HCT116 (cell line): ENCODE measurements at regions not wholly inside any gene's neighbourhood (a gene's known extent, or its start where the extent isn't known, plus 50 kb on each side); places are given as distances from the start of the nearest gene placed in this dataset.

Experiments used
- ATAC-seq: fragments of 200-7000 bp; cut with Tn5 transposase; 2 replicates; pipeline ENCODE4 v1.9.1; 2020; ENCODE audit warnings: mild to moderate bottlenecking, moderate library complexity
- BruUV-seq: library from RNA; stranded (reverse); fragments of 400-500 nt; replicated peaks from 2 replicates; lab custom pipeline; 2021; lab: Mats Ljungman, UMichigan
- CTCF ChIA-PET: fragments of 300-600 bp; sonication (Branson Sonifier 250); formaldehyde crosslinking; loops from one replicate; lab custom pipeline; 2021; ENCODE audit warnings: antibody characterized with exemption; lab: Charles Lee
- POLR2A ChIA-PET: fragments of 300-600, 350-600 bp; sonication (Branson Sonifier 250); formaldehyde crosslinking; loops from one replicate; lab custom pipeline; 2021; ENCODE audit warnings: antibody characterized with exemption; lab: Charles Lee
- RAD21 ChIA-PET, 2 experiments: fragments of 300-600 bp; sonication (Branson Sonifier 250); formaldehyde crosslinking; loops; one replicate each; lab custom pipeline; 2023; ENCODE audit warnings: low total read pairs in 2 of 2; ENCODE audit not compliant: uncharacterized antibody in 2 of 2, unreplicated experiment in 2 of 2, low non-redundant PET in 1 of 2; lab: Charles Lee
- DNase-seq: peaks from one replicate; pipeline ENCODE4 v3.0.0-alpha.2; 2010; ENCODE audit warnings: low read depth, low spot score
- H2AFZ ChIP-seq: fragments of 200-600 bp; shearing (Covaris generic), sonication (generic); 2 replicates; pipeline ENCODE4 v1.6.1; 2017; ENCODE audit warnings: low read depth, mixed run types, mixed read lengths, antibody characterized with exemption, low read length; ENCODE audit not compliant: poor library complexity, severe bottlenecking
- H3K27ac ChIP-seq: 2 replicates; pipeline ENCODE4 v1.5.1; 2012; ENCODE audit warnings: low read depth, low read length
- H3K27me3 ChIP-seq: fragments of 200-600 bp; sonication (generic); 2 replicates; pipeline ENCODE4 v1.6.1; 2016; ENCODE audit warnings: mixed run types, low read length, mixed read lengths; ENCODE audit not compliant: insufficient read depth
- H3K36me3 ChIP-seq, 2 experiments: fragments of 200-500 bp in 1 of 2; fragments of 200-600 bp in 1 of 2; sonication (Bioruptor generic) in 1 of 2; sonication (generic) in 1 of 2; 2 replicates each; pipeline versions ENCODE4 v1.5.1 to v1.6.1; 2014 to 2016; ENCODE audit warnings: low read length in 2 of 2, inconsistent platforms in 1 of 2, mixed read lengths in 1 of 2, mixed run types in 1 of 2; ENCODE audit not compliant: insufficient read depth in 2 of 2, control insufficient read depth in 1 of 2
- H3K4me1 ChIP-seq, 2 experiments: fragments of 200-600 bp in 1 of 2; sonication (generic) in 1 of 2; 2 replicates each; pipeline versions ENCODE4 v1.5.1 to v1.6.1; 2012 to 2017; ENCODE audit warnings: low read length in 2 of 2, inconsistent platforms in 1 of 2, mild to moderate bottlenecking in 1 of 2, mixed read lengths in 1 of 2, mixed run types in 1 of 2, moderate library complexity in 1 of 2; ENCODE audit not compliant: insufficient read depth in 2 of 2, control insufficient read depth in 1 of 2
- H3K4me2 ChIP-seq: fragments of 200-600 bp; sonication (generic); 2 replicates; pipeline ENCODE4 v1.6.1; 2017; ENCODE audit warnings: mixed run types, low read length, mixed read lengths
- H3K4me3 ChIP-seq, 2 experiments: fragments of 200-600 bp in 1 of 2; sonication (generic) in 1 of 2; replicated peaks in 1 of 2; 2 replicates each; pipeline ENCODE4 v1.5.1; 2011 to 2016; ENCODE audit warnings: low read length in 2 of 2, control low read depth in 1 of 2, low read depth in 1 of 2, mild to moderate bottlenecking in 1 of 2, mixed read lengths in 1 of 2, mixed run types in 1 of 2
- H3K79me2 ChIP-seq: fragments of 200-600 bp; sonication (generic); 2 replicates; pipeline ENCODE4 v1.6.1; 2017; ENCODE audit warnings: mild to moderate bottlenecking, mixed run types, low read length, moderate library complexity, mixed read lengths; ENCODE audit not compliant: insufficient read depth
- H3K9ac ChIP-seq: fragments of 200-600 bp; sonication (generic); 2 replicates; pipeline ENCODE4 v1.6.1; 2016; ENCODE audit warnings: low read length, mixed read lengths
- H3K9me2 ChIP-seq: fragments of 200-600 bp; sonication (generic), shearing (Covaris generic); 2 replicates; pipeline ENCODE4 v1.6.1; 2017; ENCODE audit warnings: mixed run types, mild to moderate bottlenecking, moderate library complexity; ENCODE audit not compliant: insufficient read depth
- H3K9me3 ChIP-seq, 2 experiments: fragments of 200-500 bp in 1 of 2; fragments of 200-600 bp in 1 of 2; sonication (Bioruptor generic) in 1 of 2; sonication (generic) in 1 of 2; 2 replicates each; pipeline ENCODE4 v1.6.1; 2014 to 2017; ENCODE audit warnings: low read length in 2 of 2, mixed read lengths in 2 of 2, inconsistent platforms in 1 of 2, low read depth in 1 of 2, mild to moderate bottlenecking in 1 of 2, mixed run types in 1 of 2, moderate library complexity in 1 of 2; ENCODE audit not compliant: control insufficient read depth in 1 of 2, insufficient read depth in 1 of 2
- H4K20me1 ChIP-seq: fragments of 200-600 bp; sonication (generic), shearing (Covaris generic); 2 replicates; pipeline ENCODE4 v1.6.1; 2017; ENCODE audit warnings: mixed run types, mild to moderate bottlenecking, moderate library complexity; ENCODE audit not compliant: insufficient read depth
- EGR1 ChIP-seq: IDR thresholded peaks from 2 replicates; pipeline ENCODE4 v1.6.1; 2012; ENCODE audit warnings: low read depth
- ELF1 ChIP-seq: IDR thresholded peaks from 2 replicates; pipeline ENCODE4 v1.6.1; 2012; ENCODE audit warnings: low read depth, borderline replicate concordance
- EZH2phosphoT487 ChIP-seq: fragments of 200-600 bp; IDR thresholded peaks from 2 replicates; pipeline ENCODE4 v1.6.1; 2018; ENCODE audit warnings: antibody characterized with exemption, borderline replicate concordance
- POLR2AphosphoS5 ChIP-seq: IDR thresholded peaks from 2 replicates; pipeline ENCODE4 v1.6.1; 2011; ENCODE audit warnings: mild to moderate bottlenecking, low read depth, low read length, moderate library complexity
- SRF ChIP-seq: IDR thresholded peaks from 2 replicates; pipeline ENCODE4 v1.6.1; 2012; ENCODE audit warnings: low read depth
- intact Hi-C: fragments of 100-400 bp; cut with micrococcal nuclease; formaldehyde crosslinking; loops from 2 replicates; pipeline ENCODE4 v1.10.0; 2022
- TF ChIP-seq, protein P1 (sequence below): IDR thresholded peaks from 2 replicates; pipeline ENCODE4 v1.6.1; 2012
- TF ChIP-seq, protein P2 (sequence below): IDR thresholded peaks from 2 replicates; pipeline ENCODE4 v1.6.1; 2012; ENCODE audit warnings: low read depth

GRCh38 chr4:60117726-60118323 is 1082.3 kb upstream of the ADGRL3 start:
- intact Hi-C loops, result no loop called here
- no peaks in the 10 kb centered on the region for H3K27me3 ChIP-seq

More at GRCh38 chr4:60117726-60118323, 1082.3 kb upstream of the ADGRL3 start:
- Histone ChIP-seq H3K27ac (no peak overlapping the region), H3K9me3 (peaks cover 14% of the 10 kb centered on the region in 2 experiments; a peak in 3 of 4 replicates), H3K36me3 (no peaks in the 10 kb centered on the region), H3K9ac (no peak overlapping the region), H2AFZ (no peak overlapping the region), H3K4me1 (no peaks in the 10 kb centered on the region), H4K20me1 (no peaks in the 10 kb centered on the region), H3K79me2 (no peaks in the 10 kb centered on the region), H3K9me2 (no peaks in the 10 kb centered on the region), H3K4me3 (no peak overlapping the region), H3K4me2 (no peak overlapping the region)
- TF ChIP-seq, protein P1, sequence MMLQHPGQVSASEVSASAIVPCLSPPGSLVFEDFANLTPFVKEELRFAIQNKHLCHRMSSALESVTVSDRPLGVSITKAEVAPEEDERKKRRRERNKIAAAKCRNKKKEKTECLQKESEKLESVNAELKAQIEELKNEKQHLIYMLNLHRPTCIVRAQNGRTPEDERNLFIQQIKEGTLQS, result no peak
- TF ChIP-seq EGR1, result no peak
- TF ChIP-seq, protein P2, sequence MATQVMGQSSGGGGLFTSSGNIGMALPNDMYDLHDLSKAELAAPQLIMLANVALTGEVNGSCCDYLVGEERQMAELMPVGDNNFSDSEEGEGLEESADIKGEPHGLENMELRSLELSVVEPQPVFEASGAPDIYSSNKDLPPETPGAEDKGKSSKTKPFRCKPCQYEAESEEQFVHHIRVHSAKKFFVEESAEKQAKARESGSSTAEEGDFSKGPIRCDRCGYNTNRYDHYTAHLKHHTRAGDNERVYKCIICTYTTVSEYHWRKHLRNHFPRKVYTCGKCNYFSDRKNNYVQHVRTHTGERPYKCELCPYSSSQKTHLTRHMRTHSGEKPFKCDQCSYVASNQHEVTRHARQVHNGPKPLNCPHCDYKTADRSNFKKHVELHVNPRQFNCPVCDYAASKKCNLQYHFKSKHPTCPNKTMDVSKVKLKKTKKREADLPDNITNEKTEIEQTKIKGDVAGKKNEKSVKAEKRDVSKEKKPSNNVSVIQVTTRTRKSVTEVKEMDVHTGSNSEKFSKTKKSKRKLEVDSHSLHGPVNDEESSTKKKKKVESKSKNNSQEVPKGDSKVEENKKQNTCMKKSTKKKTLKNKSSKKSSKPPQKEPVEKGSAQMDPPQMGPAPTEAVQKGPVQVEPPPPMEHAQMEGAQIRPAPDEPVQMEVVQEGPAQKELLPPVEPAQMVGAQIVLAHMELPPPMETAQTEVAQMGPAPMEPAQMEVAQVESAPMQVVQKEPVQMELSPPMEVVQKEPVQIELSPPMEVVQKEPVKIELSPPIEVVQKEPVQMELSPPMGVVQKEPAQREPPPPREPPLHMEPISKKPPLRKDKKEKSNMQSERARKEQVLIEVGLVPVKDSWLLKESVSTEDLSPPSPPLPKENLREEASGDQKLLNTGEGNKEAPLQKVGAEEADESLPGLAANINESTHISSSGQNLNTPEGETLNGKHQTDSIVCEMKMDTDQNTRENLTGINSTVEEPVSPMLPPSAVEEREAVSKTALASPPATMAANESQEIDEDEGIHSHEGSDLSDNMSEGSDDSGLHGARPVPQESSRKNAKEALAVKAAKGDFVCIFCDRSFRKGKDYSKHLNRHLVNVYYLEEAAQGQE, result no peak
- no peak for TF ChIP-seq POLR2AphosphoS5
- no peak for TF ChIP-seq ELF1
- TF ChIP-seq EZH2phosphoT487, result no peak
- no peak for TF ChIP-seq SRF
- BruUV-seq, result no TSS peak
- ChIA-PET CTCF (no interaction called here), POLR2A (no interaction called here), RAD21 (no interaction called here)
- no peak for DNase-seq
- ATAC-seq, result no peak
